Colon (tissue), 2 donors: ENCODE measurements at regions not wholly inside any gene's neighbourhood (a gene's known extent, or its start where the extent isn't known, plus 50 kb on each side); places are given as distances from the start of the nearest gene placed in this dataset.
"Not testable (repeated sequence)": the region's sequence is repeated elsewhere in the genome, so short reads cannot be mapped to it uniquely, and the experiment has no call there.

Source experiments
- FAIRE-seq: peaks from 2 replicates; lab custom pipeline; 2012; peaks lifted over from hg19 to GRCh38; lab: Jason Lieb, UNC
- donor health status: control.
- donor health status: control.

DNA sequence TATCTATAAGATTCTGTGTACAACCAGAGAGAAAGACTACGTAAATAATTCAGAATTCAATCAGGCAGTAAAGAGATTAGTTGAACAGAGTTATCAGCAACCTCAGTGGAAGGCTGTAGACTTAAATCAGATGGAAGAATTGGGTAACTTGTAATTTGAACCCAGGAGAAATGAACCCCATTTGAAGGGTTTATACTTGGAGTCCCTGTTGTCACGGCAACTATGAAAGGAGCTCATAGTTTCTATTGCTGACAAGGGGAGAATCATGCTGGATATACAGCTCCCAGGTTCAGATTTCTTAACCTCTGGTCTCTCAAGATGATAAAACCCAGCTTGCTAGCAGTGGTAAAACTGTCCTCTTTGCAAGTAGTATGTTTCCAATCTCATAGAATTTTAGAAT is 54.4 kb upstream of the BMP4 start:
- no peak for FAIRE-seq

- FAIRE-seq: no peak
Observed at GRCh38 chr14:54023027-54023426, 66.4 kb upstream of the BMP4 start.

- FAIRE-seq: no peak
Observed at GRCh38 chr14:54025661-54026060, 69.0 kb upstream of the BMP4 start.

GRCh38 chr14:54026671-54027070 is 70.0 kb upstream of the BMP4 start:
- FAIRE-seq: no peak

- FAIRE-seq: not testable (repeated sequence)
Observed at GRCh38 chr14:54030996-54031395, 74.4 kb upstream of the BMP4 start.

- FAIRE-seq: not testable (repeated sequence)
Observed at GRCh38 chr14:54033285-54033684, 76.7 kb upstream of the BMP4 start.

GRCh38 chr14:54038724-54039123 is 82.1 kb upstream of the BMP4 start:
- no peak for FAIRE-seq

- FAIRE-seq: no peak
Observed at GRCh38 chr14:54039311-54039710, 82.7 kb upstream of the BMP4 start.

DNA sequence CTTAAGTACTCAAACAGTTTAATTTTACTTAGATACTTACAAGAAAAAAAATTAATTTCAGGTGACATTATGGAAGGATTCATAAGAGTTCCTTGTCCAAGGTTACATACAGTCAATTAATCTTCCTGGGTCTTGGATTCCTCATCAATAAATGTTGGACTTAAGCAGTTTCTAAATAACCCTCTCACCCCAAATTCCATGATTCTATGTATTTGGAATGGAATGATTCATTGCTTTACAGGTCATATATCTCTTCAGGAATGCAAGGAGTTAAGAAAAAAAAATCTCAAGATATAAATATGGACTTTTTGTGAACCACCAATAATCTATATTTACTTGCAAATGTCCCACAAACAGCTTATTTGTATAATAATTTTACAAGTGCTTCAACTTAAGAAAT is 84.2 kb upstream of the BMP4 start:
- FAIRE-seq: no peak

GRCh38 chr14:54046250-54046649 is 89.6 kb upstream of the BMP4 start:
- no peak for FAIRE-seq

DNA sequence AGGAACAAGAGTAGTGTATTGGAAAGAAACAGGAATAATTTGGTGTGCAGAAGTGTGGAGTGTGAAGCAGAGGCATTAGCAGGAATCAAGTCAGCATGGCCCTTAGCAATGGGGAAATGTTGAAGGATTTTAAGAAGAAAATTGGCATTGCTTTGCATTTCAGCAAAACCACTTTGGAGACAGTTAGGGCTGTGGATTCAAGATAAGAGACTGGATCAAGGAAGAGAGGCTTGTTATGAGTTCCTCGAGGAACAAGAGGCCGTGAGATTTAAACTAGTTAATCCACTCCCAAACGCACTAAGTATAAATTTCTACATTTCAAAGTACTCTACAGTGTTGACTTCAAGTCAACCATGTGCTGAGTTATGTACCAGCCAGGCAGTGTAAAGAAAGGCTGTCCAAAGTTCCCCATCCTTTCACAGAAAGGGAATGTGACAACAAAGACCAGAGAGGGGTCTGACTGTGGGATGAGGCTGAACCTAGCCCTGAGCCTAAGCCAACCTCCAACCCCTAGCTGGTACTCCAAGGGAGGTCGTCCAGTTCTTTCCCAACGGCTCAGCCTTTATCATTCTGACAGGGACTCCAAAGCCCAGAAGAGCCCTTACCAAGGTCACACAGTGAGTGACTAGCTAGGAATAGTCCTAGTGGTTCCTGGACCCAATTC is 91.2 kb upstream of the BMP4 start:
- no peak for FAIRE-seq

DNA sequence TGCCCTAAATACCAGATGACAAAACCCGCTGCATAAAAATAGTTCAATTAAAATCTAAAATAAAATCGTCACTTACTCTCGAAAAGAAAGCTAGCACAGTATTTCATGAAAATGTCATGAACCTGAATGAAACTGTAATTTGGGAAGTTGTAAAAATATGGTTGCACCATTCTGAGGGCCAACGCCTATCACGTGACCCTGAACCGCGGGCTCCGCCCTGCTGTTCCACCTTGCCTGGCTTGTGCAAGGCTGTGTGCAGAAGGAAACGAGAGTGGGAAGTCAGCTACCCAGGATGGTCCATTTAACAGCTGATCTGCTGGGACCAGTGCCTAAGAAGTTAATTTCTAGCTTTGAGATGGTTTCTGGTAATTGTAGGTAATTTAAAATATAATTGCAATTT is 91.7 kb upstream of the BMP4 start:
- no peak for FAIRE-seq

- FAIRE-seq: no peak
Observed at GRCh38 chr14:54048736-54049135, 92.1 kb upstream of the BMP4 start.

GRCh38 chr14:54050759-54051158 is 94.1 kb upstream of the BMP4 start:
- no peak for FAIRE-seq

GRCh38 chr14:54052696-54053385 is 96.2 kb upstream of the BMP4 start:
- FAIRE-seq: no peak

DNA sequence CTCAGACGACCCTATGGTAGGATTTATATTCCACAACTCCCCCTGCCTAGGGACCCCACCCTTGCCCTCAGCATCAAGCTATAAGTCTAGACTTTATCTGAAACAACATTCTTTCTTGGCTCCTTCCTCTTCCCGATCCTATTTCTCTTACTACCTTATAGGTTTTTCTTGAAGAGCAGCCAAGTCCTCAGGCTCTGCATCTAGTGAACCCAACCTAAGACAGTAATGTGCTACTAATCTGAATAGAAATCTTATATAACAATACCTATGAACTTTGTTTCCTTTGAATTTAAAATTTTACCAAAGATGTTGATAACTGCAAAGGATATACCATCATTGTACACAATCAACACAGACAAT is 96.7 kb upstream of the BMP4 start:
- no peak for FAIRE-seq

DNA sequence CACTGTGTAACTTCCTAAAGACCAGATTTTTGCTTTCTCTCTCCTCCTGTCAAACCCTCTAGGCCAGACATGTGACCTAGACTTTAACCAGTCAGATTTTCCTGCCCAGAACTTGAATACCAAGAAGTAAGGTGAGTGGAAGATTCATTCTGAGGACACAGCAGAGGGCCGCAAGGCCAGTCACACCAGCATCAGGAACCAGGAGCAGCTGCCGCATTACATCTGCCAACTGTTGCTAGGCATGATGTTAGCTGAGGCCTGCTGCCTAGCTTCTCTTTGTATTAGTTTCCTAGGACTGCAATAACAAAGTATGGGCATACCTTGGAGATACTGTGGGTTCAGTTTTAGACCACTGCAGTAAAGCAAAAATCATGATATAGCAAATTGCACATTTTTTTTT is 101.9 kb upstream of the BMP4 start:
- no peak for FAIRE-seq

DNA sequence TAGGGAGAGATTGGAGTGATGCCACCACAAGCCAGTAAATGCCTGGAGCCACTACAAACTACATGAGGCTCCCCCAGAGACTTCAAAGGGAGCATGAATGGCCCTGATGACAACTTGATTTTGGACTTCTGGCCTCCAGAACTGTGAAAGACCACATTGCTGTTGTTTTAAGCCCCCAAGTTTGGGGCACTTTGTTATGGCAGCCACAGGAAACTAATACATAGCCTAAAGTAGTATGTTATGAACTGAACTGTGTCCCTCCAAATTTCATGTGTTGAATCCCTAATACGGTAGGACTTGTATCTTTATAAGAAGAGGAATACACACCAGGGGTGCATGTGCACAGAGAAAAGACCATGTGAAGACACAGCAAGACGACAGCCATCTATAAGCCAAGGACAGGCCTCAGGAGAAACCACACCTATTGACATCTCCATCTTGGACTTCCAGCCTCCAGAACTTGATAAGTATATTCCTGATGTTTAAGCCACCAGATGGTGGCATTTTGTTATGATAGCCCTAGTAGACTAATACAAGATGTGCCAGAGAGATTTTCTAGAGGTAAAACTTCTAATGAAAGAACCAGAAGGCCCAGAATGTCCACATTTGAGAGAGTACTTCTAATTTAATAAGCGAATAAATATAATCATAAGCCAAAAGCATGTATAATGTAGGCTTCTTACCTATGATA is 127.1 kb upstream of the BMP4 start:
- no peak for FAIRE-seq

DNA sequence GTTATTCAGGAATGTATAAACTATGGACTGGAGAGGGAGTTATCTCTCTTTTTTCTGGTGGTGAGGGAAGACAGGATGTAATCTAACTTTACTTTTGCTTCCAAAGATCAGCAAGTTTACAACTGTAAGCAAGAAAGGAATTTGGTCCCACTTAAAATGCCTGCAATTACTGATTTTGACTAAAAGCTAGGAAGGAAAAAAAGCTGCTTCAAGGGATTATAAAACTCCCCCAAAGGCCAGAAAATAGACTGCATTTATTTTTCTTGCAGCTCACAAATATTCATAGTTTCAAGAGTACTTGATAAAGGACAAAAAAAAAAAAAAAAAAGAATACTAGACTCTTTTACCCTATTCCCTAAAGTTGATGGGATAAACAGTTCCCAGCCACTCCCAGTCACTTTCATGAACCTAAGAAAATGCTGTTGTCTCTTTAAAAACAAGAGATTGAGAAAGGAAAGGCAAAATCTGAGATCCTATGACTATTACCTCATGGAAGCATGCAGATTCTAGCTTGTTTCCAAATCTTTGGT is 128.7 kb upstream of the BMP4 start:
- FAIRE-seq: no peak

DNA sequence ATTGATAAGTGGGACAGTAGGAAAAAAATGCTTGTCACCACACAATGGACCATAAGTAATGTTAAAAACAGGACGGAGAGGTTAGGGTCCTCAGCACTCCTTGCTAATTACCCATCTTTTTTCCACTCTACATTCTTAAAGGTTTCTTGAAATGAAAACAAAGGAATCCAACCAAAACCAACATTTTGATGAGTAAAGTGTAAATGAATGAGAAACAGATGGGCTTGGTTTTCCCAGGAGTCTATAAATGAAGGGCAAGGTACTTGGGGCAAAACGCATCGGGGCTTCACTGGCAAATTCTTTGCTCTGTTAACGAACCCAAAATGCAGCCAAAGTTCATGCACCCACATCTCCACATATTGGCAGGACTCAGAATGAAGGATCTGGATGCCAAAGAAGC is 129.2 kb upstream of the BMP4 start:
- no peak for FAIRE-seq

DNA sequence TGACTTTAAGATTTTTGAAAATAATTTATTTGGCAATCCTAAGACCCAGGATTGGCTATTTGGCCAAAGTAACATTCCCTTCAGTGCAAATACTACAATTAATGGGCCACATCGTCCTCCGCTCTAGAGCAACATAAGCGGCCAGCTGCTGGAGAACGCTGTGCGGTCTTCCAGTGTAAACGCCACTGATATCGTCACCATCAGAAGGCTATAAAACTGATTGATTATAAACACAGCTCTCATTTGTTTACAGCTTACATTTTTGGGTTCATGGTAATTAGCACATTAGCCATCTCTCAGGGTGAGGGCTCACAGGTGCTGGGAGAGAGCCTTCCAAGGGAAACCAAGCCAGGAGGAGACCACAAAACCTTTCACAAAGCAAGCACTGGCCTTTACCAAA is 130.1 kb upstream of the BMP4 start:
- no peak for FAIRE-seq

DNA sequence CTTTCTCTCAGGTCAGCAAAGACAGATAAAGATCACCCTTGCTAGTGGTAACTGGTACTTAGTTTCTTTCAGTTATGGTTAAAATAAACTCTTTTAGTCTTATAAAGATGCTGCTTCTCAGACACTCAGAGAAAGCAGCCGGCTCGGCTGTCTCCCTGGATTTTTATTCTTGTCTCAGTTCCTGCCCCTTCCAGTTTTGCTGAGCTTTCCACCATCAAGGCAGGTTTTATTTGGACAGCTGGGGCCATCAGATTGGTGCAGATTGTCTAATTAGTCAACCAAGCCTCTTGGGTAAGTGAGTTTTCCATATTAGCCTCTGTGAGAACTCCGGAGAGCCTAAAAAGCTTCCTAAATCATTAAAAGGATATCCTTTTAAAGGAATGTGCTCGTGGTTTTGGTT is 130.8 kb upstream of the BMP4 start:
- no peak for FAIRE-seq

DNA sequence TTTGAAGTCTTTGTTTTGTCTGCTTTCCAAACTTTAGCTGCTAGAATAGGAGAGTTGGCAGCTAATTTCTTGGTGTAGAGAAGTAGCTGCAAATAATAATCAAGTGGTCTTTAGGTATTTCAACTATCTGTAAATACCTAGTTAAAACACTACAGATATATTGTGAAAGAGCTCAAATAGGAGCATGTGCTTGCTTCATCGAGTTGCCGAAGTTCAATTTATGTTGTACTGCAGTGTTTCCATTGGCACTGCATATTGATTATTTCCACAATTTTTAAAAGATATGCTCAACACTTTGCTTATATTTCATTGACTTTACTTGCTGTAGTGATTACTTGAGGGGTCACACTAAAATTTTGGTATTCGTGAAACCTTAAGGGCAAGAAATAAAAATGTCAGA is 131.6 kb upstream of the BMP4 start:
- no peak for FAIRE-seq
